Activated CD8-positive, alpha-beta T cell treated with anti-CD3 and anti-CD28 coated beads for 36 hours (primary cell): ENCODE measurements at regions not wholly inside any gene's neighbourhood (a gene's known extent, or its start where the extent isn't known, plus 50 kb on each side); places are given as distances from the start of the nearest gene placed in this dataset.

Experiments
- ATAC-seq: fragments of 200-7000 bp; cut with Tn5 transposase; one replicate; pipeline ENCODE4 v1.10.0; 2021; ENCODE audit warnings: mild to moderate bottlenecking, moderate library complexity
- CTCF ChIA-PET: fragments of 350-600 bp; sonication (Branson Sonifier 250); formaldehyde crosslinking; loops from one replicate; lab custom pipeline; 2021; ENCODE audit warnings: antibody characterized with exemption; lab: Charles Lee
- POLR2A ChIA-PET: fragments of 350-600 bp; sonication (Branson Sonifier 250); formaldehyde crosslinking; loops from one replicate; lab custom pipeline; 2021; ENCODE audit warnings: antibody characterized with exemption; lab: Charles Lee
- DNase-seq: peaks from one replicate; pipeline ENCODE4 v3.0.0-alpha.2; 2020
- H3K27ac Mint-ChIP-seq: one replicate; pipeline ENCODE4 v1.8.0; 2021; ENCODE audit warnings: mild to moderate bottlenecking, mixed read lengths
- H3K27me3 Mint-ChIP-seq: one replicate; pipeline ENCODE4 v1.8.0; 2021; ENCODE audit warnings: mixed read lengths
- H3K36me3 Mint-ChIP-seq: one replicate; pipeline ENCODE4 v1.8.0; 2021; ENCODE audit warnings: low read depth, mixed read lengths
- H3K4me1 Mint-ChIP-seq: one replicate; pipeline ENCODE4 v1.8.0; 2021; ENCODE audit warnings: low read depth, mixed read lengths
- H3K4me3 Mint-ChIP-seq: one replicate; pipeline ENCODE4 v1.8.0; 2021; ENCODE audit warnings: mild to moderate bottlenecking, moderate library complexity, mixed read lengths
- H3K9me3 Mint-ChIP-seq: one replicate; pipeline ENCODE4 v1.8.0; 2021; ENCODE audit warnings: mixed read lengths
- intact Hi-C: fragments of 100-400 bp; cut with micrococcal nuclease; formaldehyde crosslinking; loops from one replicate; pipeline ENCODE4 v1.10.0; 2022
- TF ChIP-seq, protein P1 (sequence below): fragments of 200-600 bp; IDR thresholded peaks from one replicate; pipeline ENCODE4 v1.8.0; 2022; ENCODE audit warnings: antibody characterized with exemption, mild to moderate bottlenecking

GRCh38 chr3:72352176-72352575, 496.1 kb downstream of the SHQ1 start:
- intact Hi-C loops: no loop called here
- Mint-ChIP-seq H3K27me3 (peaks cover 3% of the 10 kb centered on the region), H3K4me3 (no peak overlapping the region), H3K9me3 (peaks cover 4% of the 10 kb centered on the region), H3K36me3 (no peaks in the 10 kb centered on the region), H3K4me1 (peaks cover 4% of the 10 kb centered on the region), H3K27ac (no peak overlapping the region)
- ChIA-PET POLR2A (no interaction called here), CTCF (no interaction called here)
- ATAC-seq: no peak
- DNase-seq: no peak
- TF ChIP-seq, protein P1, sequence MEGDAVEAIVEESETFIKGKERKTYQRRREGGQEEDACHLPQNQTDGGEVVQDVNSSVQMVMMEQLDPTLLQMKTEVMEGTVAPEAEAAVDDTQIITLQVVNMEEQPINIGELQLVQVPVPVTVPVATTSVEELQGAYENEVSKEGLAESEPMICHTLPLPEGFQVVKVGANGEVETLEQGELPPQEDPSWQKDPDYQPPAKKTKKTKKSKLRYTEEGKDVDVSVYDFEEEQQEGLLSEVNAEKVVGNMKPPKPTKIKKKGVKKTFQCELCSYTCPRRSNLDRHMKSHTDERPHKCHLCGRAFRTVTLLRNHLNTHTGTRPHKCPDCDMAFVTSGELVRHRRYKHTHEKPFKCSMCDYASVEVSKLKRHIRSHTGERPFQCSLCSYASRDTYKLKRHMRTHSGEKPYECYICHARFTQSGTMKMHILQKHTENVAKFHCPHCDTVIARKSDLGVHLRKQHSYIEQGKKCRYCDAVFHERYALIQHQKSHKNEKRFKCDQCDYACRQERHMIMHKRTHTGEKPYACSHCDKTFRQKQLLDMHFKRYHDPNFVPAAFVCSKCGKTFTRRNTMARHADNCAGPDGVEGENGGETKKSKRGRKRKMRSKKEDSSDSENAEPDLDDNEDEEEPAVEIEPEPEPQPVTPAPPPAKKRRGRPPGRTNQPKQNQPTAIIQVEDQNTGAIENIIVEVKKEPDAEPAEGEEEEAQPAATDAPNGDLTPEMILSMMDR: no peak

- Mint-ChIP-seq H3K27me3 (peaks cover 3% of the 10 kb centered on the region), H3K9me3 (peaks cover 4% of the 10 kb centered on the region), H3K4me1 (peaks cover 9% of the 10 kb centered on the region), H3K4me3 (no peak overlapping the region), H3K27ac (no peak overlapping the region), H3K36me3 (no peaks in the 10 kb centered on the region)
- DNase-seq (no peak), ATAC-seq (no peak)
- TF ChIP-seq, protein P1: no peak
- ChIA-PET CTCF (no interaction called here), POLR2A (no interaction called here)
- intact Hi-C loops: no loop called here
Measured at GRCh38 chr3:72351536-72351935, 496.7 kb downstream of the SHQ1 start.

GRCh38 chr3:72350761-72351505, 497.3 kb downstream of the SHQ1 start:
- TF ChIP-seq, protein P1: no peak
- Mint-ChIP-seq H3K27ac (no peak overlapping the region), H3K36me3 (no peaks in the 10 kb centered on the region), H3K27me3 (peaks cover 3% of the 10 kb centered on the region), H3K9me3 (peaks cover 4% of the 10 kb centered on the region), H3K4me3 (no peak overlapping the region), H3K4me1 (peaks cover 15% of the 10 kb centered on the region)
- POLR2A ChIA-PET: no interaction called here
- no peak for ATAC-seq
- CTCF ChIA-PET: no interaction called here
- DNase-seq: no peak
- intact Hi-C loops: no loop called here

- Mint-ChIP-seq H3K27me3 (peaks cover 3% of the 10 kb centered on the region), H3K36me3 (no peaks in the 10 kb centered on the region), H3K27ac (no peak overlapping the region), H3K4me3 (no peak overlapping the region), H3K9me3 (peaks cover 4% of the 10 kb centered on the region), H3K4me1 (peaks cover 38% of the 10 kb centered on the region)
- TF ChIP-seq, protein P1: no peak
- POLR2A ChIA-PET: interaction anchor here (1.3 kb wide), 1 partner anchor 12 kb away, joined by 3 read pairs; no protein-coding TSS in a partner anchor
- intact Hi-C loops: no loop called here
- DNase-seq: no peak
- CTCF ChIA-PET: interaction anchor here (1.2 kb wide), 1 partner anchor 31 kb away, joined by 3 read pairs; no protein-coding TSS in a partner anchor
- no peak for ATAC-seq
Measured at GRCh38 chr3:72348357-72348756, 499.9 kb downstream of the SHQ1 start.

DNA sequence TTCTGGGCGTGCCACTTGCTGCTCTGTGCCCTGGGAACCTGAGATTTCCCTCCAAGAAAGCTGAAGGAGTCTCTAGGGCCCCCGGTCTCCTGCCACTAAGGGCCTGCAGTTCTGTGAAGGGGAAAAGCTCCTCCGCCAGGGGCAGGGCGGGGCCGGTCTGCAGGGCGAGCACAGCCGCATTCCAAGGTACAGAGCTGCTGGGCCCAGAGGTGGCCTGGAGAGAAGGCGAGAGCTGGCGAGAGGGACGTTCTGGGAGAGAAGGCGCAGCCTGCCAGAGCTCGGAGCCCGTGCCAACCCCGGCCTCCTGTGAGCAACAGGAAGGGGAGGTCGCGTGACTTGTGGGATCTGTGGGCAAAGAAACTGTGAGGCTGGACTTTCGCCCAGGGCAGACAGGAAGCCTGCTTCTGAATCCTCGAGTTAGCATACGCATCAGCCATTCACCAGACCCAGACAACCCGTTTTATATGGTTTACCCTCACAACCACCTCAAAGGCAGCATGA, 500.4 kb downstream of the SHQ1 start:
- ATAC-seq (no peak), DNase-seq (peak; percentile 22)
- Mint-ChIP-seq H3K4me3 (no peak overlapping the region), H3K4me1 (peaks cover 43% of the 10 kb centered on the region), H3K27me3 (peaks cover 3% of the 10 kb centered on the region), H3K9me3 (peaks cover 4% of the 10 kb centered on the region), H3K36me3 (no peaks in the 10 kb centered on the region), H3K27ac (no peak overlapping the region)
- TF ChIP-seq, protein P1: no peak
- intact Hi-C loops: no loop called here
- CTCF ChIA-PET: interaction anchor here (0.7 to 1.2 kb wide), 3 partner anchors 27 to 318 kb away, joined by 3 read pairs; no protein-coding TSS in a partner anchor
- POLR2A ChIA-PET: interaction anchor here (1.3 kb wide), 1 partner anchor 12 kb away, joined by 3 read pairs; no protein-coding TSS in a partner anchor
